ENCODE measurements at regions not wholly inside any gene's neighbourhood (a gene's known extent, or its start where the extent isn't known, plus 50 kb on each side); places are given as distances from the start of the nearest gene placed in this dataset.
"Not testable (repeated sequence)": the region's sequence is repeated elsewhere in the genome, so short reads cannot be mapped to it uniquely, and the experiment has no call there.

DNA sequence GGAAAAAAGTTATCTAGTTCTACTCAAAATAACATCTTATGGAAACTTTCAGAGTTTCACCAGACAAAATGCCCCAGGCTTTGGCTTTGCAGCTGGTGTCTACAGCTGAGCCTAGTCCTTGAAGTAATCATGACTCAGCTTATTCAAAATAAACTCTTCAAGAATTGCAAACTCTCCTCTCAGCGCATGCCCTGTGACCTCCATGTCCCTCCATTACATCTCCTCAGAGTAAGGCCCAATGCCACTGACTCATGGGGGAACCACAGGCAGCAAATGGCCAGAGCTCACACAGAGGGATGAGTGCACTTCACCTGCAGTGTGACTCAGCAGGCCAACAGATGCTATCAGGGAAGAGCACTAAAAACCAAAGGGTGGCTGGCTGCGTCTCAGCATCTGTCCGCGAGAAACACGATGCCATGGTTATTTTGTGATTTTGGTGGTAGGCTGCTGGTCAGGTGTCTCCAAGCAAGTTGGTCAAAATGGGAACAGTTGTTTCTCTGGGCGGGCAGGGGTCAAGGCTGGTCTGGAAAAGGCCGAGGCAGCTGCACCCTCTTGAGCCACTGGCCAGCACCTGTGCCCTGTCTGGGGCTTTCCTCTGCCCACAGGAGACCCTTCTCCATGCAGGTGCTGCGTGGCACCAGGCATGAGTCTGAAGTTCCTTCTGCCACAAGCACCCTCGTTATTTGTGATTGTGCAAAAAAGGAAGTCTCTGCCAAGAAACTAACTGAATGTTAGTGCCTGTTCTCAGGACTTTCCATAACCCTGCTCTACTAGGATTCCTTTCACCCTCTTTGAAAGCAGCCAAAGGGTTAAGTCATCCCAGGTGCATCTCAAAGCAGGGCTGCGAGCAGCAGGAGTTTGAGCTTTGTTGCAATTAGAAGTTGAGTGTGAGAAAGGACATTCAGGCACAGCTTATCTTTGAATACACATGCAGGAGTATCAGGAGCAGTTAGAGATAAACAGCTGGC lies 118.1 kb upstream of the PLGLB2 start:
- DNase-seq (ENCODE audit: low read depth, low spot score); in situ Hi-C loops (cut with HindIII; ENCODE audit: low pct_unique_long_range_greater_than_20kb, low sequenced_read_pairs): not testable (repeated sequence)

DNA sequence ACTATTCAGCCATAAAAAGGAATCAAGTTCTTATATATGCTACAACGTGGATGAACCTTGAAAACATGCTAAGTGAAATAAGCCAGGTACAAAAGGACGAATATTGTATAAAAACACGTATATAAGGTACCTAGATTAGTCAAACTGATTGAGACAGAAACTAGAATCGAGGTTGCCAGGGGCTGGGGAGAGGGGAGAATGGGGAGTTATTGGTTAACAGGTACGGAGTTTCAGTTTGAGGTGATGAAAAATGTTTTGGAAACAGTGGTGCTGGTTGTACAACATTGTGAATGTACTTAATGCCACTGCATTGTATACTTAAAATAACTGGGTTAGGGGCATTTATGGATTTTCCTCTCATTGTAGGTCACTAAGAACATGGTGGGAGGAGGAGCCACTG lies 117.0 kb upstream of the PLGLB2 start:
- in situ Hi-C loops (cut with HindIII; ENCODE audit: low pct_unique_long_range_greater_than_20kb, low sequenced_read_pairs), result not testable (repeated sequence)

DNA sequence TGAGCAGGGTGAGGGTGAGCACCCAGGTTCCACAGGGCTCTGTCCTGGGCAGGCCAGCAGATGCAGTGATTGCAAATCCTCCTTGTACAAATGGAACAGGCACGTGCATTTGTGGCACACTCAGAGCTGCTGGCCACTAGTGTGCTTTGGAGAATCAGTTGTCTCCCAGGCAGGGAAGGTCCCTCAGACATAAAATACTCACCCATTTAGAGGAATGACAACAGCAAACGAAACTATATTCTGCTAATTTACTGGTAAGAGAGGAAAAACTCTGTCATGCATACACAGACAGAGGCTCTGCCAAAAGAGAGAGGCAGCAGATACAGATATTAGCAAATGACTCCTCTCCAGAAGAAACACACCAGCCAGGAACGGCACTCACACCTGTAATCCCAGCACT lies 116.5 kb upstream of the PLGLB2 start:
- DNase-seq (ENCODE audit: low read depth, low spot score); in situ Hi-C loops (cut with HindIII; ENCODE audit: low pct_unique_long_range_greater_than_20kb, low sequenced_read_pairs): not testable (repeated sequence)

More for the DNA sequence above, 117.0 kb upstream of the PLGLB2 start:
- DNase-seq (ENCODE audit: low read depth, low spot score), result not testable (repeated sequence)

GRCh38 chr2:87633287-87633963 lies 114.5 kb upstream of the PLGLB2 start:
- DNase-seq (ENCODE audit: low read depth, low spot score); in situ Hi-C loops (cut with HindIII; ENCODE audit: low pct_unique_long_range_greater_than_20kb, low sequenced_read_pairs): not testable (repeated sequence)

GRCh38 chr2:87634106-87634505 lies 113.8 kb upstream of the PLGLB2 start:
- in situ Hi-C loops (cut with HindIII; ENCODE audit: low pct_unique_long_range_greater_than_20kb, low sequenced_read_pairs); DNase-seq (ENCODE audit: low read depth, low spot score): not testable (repeated sequence)

GRCh38 chr2:87634971-87635650 lies 112.8 kb upstream of the PLGLB2 start:
- in situ Hi-C loops (cut with HindIII; ENCODE audit: low pct_unique_long_range_greater_than_20kb, low sequenced_read_pairs); DNase-seq (ENCODE audit: low read depth, low spot score): not testable (repeated sequence)

DNA sequence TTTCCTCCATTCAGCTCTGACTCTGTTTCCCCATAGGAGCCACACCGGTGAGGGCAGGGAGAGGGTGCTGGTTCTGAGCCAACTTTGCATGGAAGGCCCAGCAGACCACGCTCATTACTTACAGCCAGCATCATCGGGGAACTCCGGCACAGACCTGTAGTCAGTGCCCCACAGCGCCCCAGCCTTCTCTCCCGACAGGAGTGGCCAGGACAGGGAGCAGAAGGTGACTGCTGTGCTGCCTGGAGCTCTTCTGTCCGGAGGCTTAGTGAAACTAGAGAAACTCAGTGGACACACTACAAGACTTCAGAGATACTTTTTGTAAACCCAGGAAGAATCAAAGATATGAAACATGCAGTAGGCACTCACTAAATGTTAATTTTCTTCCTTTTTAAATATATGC lies 111.6 kb upstream of the PLGLB2 start:
- DNase-seq (ENCODE audit: low read depth, low spot score); in situ Hi-C loops (cut with HindIII; ENCODE audit: low pct_unique_long_range_greater_than_20kb, low sequenced_read_pairs): not testable (repeated sequence)

DNA sequence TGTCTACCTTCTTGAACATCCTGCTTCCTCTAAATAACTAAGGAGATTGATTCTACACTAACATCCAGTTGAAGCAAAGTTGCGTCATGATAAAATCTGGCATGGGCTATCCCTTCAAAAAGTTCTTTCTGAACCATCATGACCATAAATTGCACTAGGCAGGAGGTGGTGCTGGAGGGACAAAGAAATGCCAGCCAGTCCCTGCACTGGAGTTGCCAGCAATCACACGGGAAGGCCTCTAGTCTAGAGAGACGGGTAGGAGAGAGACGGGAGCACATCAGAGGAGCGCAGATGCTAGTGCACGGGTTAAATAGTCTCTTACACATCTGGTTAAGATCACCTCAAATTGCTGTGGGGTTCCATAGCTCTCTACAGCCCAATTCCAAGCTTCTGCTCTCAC lies 111.2 kb upstream of the PLGLB2 start:
- in situ Hi-C loops (cut with HindIII; ENCODE audit: low pct_unique_long_range_greater_than_20kb, low sequenced_read_pairs); DNase-seq (ENCODE audit: low read depth, low spot score): not testable (repeated sequence)

- DNase-seq (ENCODE audit: low read depth, low spot score); in situ Hi-C loops (cut with HindIII; ENCODE audit: low pct_unique_long_range_greater_than_20kb, low sequenced_read_pairs): not testable (repeated sequence)
Measured at GRCh38 chr2:87637249-87637990, 110.5 kb upstream of the PLGLB2 start.

DNA sequence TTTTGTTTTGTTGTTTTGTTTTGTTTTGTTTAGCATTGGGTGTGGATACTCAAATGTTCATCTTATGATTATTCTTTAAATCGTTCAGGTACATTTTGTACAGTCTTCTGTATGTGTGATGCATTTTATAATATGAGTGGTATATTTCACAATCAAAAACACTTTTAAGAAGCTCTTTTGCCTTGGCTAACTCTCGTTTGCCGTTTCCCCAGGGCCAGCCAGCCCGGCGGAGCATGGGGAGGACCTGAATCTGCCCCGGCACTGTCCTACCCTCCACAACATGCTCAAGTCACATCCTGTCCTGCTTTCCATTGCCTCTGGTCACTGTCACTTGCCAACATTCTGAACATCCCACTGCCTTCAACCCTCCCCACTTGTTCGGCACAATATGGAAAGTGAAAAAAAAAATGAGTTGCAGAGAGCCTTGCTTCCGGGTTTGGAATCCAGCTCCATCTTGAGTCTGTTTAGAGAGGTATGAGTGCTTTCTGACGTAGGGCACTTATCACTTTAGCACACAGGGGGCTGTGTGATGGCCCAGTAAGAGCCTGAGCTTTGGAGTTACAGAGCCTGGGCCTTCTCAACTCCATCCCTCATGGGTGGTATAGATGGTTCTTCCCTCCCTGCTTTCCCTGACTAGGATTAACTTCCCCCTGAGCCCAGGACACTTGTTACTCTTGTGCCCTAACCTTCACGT lies 109.6 kb upstream of the PLGLB2 start:
- in situ Hi-C loops (cut with HindIII; ENCODE audit: low pct_unique_long_range_greater_than_20kb, low sequenced_read_pairs); DNase-seq (ENCODE audit: low read depth, low spot score): not testable (repeated sequence)

DNA sequence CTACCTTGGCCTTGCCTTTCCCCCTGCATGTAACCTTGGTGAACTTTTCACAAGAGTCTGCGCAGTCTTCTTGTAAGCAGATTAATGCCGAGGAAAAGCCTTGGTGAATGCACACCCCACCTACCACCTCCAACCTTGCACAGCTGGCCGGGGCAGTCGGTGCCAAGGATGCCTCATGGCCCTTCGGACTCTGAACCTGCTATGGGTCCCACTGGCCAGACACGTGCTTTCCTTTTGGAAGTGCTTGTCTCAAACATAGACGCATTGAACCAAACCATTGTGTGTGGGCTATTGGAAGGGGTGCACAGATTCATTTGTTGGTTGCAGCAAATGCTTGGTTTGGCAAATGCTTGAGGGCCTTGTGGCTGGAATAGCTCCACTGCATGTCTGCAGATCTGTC lies 109.0 kb upstream of the PLGLB2 start:
- in situ Hi-C loops (cut with HindIII; ENCODE audit: low pct_unique_long_range_greater_than_20kb, low sequenced_read_pairs); DNase-seq (ENCODE audit: low read depth, low spot score): not testable (repeated sequence)

- in situ Hi-C loops (cut with HindIII; ENCODE audit: low pct_unique_long_range_greater_than_20kb, low sequenced_read_pairs); DNase-seq (ENCODE audit: low read depth, low spot score): not testable (repeated sequence)
Measured at GRCh38 chr2:87639801-87640440, 108.0 kb upstream of the PLGLB2 start.

DNA sequence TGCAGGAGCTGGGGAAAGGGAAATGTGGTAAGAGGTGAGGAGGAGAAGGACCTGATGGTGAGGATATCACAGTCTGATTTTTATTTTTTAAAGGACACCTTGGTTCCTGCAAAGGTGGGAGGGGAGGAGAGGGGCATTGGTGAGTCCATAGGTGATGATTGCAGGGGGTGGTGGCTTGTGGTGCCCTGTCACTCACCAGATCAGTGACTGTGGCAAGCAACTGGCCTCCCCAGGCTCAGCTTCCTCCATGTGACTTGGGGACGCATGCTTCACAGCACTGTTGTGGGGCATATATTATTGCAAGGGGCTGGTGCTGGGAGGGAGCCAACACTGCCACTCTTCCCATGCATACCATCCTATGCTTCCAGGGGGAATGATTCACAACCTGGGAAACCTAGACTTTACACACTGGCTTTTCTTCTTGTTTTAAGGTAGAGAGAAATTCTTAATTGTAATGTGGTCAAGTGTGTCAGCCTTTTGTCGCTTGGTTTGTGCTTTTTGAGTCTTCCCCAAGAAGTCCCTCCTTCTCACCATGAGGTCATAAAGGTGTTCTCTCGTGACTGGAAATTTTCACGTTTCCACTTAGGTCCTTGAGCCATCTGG lies 106.8 kb upstream of the PLGLB2 start:
- DNase-seq (ENCODE audit: low read depth, low spot score); in situ Hi-C loops (cut with HindIII; ENCODE audit: low pct_unique_long_range_greater_than_20kb, low sequenced_read_pairs): not testable (repeated sequence)

DNA sequence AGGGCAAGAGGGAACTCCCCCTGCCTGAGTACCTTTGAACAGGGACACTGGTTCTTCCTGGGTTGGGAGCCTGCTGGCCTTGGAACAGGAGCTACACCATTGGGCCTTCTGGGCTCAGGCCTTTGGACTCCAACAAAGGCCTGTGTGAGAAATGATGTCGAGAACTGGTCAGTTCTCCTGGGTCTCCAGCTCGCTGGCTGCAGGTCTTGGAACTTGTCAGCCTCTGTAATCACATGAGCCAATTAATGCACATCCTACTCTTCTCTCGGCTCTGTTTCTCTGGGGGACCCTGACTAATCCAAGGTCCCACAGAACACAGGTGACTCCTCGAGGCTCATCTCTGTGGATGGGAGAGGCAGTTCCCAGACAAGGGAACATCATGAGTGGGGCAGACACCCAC lies 104.7 kb upstream of the PLGLB2 start:
- DNase-seq (ENCODE audit: low read depth, low spot score); in situ Hi-C loops (cut with HindIII; ENCODE audit: low pct_unique_long_range_greater_than_20kb, low sequenced_read_pairs): not testable (repeated sequence)

DNA sequence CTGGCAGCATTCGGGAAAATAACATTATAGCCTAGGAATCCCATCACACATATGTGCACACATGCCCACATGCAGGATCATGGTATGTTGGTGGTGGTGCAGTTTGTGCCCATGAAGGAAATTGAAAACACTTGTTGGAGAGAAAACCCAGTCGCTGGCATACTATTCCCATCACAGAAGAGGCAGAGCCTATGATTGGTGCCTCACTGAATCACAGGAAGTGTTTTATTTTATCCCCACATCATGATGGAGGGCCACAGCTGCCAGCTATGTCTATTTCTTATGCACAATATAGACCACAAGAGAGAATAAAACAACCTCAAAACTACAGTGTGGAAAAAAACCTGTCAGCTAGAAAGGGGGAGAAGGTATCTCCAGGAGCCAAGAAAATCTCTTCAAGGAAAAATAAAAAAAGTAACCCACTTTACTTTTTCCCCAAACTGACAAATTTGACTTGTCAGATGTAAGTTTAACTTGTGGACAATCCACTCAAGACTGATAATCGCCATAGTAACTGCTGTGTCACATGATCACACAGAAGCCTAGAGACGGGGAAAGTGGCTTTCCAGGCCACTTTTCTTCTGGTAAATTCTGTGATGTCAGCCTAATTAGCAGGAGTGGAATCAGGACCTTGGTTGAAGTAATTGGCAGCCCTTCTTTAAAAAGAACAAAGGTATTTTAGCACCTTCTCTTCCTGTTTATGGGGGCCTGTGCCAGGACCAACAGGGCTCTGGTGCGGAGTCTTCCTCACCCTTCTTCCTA lies 100.0 kb upstream of the PLGLB2 start:
- in situ Hi-C loops (cut with HindIII; ENCODE audit: low pct_unique_long_range_greater_than_20kb, low sequenced_read_pairs); DNase-seq (ENCODE audit: low read depth, low spot score): not testable (repeated sequence)

Measured in SK-MEL-5 (cell line).